ENCODE measurements at regions not wholly inside any gene's neighbourhood (a gene's known extent, or its start where the extent isn't known, plus 50 kb on each side); places are given as distances from the start of the nearest gene placed in this dataset.

DNA sequence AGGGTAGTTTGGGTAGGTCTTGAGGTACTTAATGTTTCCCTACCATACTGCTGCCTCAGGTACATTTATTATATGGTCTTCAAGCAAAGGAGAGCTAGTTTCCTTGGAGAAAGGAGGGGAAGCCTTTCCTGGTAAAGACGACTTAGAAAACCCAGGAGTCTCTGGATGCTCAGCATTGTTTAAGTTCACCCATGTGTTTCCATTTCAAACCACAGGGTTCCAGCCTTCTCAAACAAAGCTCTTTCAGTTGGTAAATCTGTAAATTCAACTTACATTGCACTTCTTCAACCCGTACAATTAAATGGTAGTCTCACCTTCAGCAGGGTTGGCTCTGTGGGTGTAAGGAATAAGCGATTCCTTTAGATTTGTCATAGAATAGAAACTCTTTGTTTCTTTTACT lies 111.9 kb upstream of the UNC5C start:
- Histone ChIP-seq H3K27me3 (ENCODE audit: control insufficient read depth in 2 of 2, insufficient read depth in 2 of 2, low read length in 2 of 2) (no peaks in the 10 kb centered on the region), H3K9ac (replicated peaks; ENCODE audit: extremely low read depth, insufficient read depth, low read length) (no peak overlapping the region), H3K4me2 (ENCODE audit: insufficient read depth, low read length) (no peak overlapping the region), H3K9me3 (replicated peaks; ENCODE audit: control insufficient read depth, insufficient read depth, low read length) (no peaks in the 10 kb centered on the region), H3K9me1 (replicated peaks; ENCODE audit: control insufficient read depth, extremely low read depth, insufficient read depth, low read length) (no peaks in the 10 kb centered on the region), H3K4me3 (replicated peaks in 1 of 3; ENCODE audit: insufficient read depth in 1 of 3, low read depth in 1 of 3, low read length in 3 of 3) (no peak overlapping the region), H2AFZ (ENCODE audit: low read depth, low read length) (no peak overlapping the region), H3K4me1 (ENCODE audit: control insufficient read depth, extremely low read depth, insufficient read depth, low read length) (no peaks in the 10 kb centered on the region), H3K36me3 (ENCODE audit: control insufficient read depth in 2 of 2, extremely low read depth in 1 of 2, insufficient read depth in 2 of 2, low read length in 2 of 2) (no peaks in the 10 kb centered on the region), H3K79me2 (ENCODE audit: control insufficient read depth, insufficient read depth, low read length) (no peaks in the 10 kb centered on the region), H3K27ac (ENCODE audit: insufficient read depth, low read depth, low read length) (no peak overlapping the region), H4K20me1 (replicated peaks; ENCODE audit: control insufficient read depth, extremely low read depth, insufficient read depth, low read length) (no peaks in the 10 kb centered on the region)
- intact Hi-C loops (cut with micrococcal nuclease) = no loop called here
- TF ChIP-seq, protein P1, sequence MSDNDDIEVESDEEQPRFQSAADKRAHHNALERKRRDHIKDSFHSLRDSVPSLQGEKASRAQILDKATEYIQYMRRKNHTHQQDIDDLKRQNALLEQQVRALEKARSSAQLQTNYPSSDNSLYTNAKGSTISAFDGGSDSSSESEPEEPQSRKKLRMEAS (IDR thresholded peaks at IDR 0.05; ENCODE audit: insufficient read depth, insufficient read length) = no peak
- TF ChIP-seq EZH2 (IDR thresholded peaks at IDR 0.05; ENCODE audit: borderline replicate concordance, low read depth, low read length, severe bottlenecking) (no peak), MYC (IDR thresholded peaks at IDR 0.05; ENCODE audit: low read depth, low read length) (no peak), GATA2 (IDR thresholded peaks at IDR 0.05; ENCODE audit: insufficient read depth, insufficient read length, low read depth, low read length) (no peak), POLR2AphosphoS5 (IDR thresholded peaks at IDR 0.05; ENCODE audit: insufficient read depth, low read depth, low read length) (no peak), JUN (IDR thresholded peaks at IDR 0.05; ENCODE audit: borderline replicate concordance, insufficient read depth, insufficient read length, low read depth) (no peak), POLR2A (IDR thresholded peaks at IDR 0.05; ENCODE audit: low read depth, low read length) (no peak), FOS (IDR thresholded peaks at IDR 0.05; ENCODE audit: borderline replicate concordance, insufficient read depth, low read length) (no peak)
- TF ChIP-seq, protein P2, sequence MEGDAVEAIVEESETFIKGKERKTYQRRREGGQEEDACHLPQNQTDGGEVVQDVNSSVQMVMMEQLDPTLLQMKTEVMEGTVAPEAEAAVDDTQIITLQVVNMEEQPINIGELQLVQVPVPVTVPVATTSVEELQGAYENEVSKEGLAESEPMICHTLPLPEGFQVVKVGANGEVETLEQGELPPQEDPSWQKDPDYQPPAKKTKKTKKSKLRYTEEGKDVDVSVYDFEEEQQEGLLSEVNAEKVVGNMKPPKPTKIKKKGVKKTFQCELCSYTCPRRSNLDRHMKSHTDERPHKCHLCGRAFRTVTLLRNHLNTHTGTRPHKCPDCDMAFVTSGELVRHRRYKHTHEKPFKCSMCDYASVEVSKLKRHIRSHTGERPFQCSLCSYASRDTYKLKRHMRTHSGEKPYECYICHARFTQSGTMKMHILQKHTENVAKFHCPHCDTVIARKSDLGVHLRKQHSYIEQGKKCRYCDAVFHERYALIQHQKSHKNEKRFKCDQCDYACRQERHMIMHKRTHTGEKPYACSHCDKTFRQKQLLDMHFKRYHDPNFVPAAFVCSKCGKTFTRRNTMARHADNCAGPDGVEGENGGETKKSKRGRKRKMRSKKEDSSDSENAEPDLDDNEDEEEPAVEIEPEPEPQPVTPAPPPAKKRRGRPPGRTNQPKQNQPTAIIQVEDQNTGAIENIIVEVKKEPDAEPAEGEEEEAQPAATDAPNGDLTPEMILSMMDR (IDR thresholded peaks at IDR 0.05; ENCODE audit: extremely low read depth in 1 of 2, insufficient read depth in 1 of 2, low read depth in 1 of 2, low read length in 2 of 2) = no peak
- POLR2A ChIA-PET = no interaction called here
- no peak for DNase-seq (ENCODE audit: low read depth, low spot score)
- CTCF ChIA-PET = no interaction called here
- no peak for FAIRE-seq
- no TSS peak for BruUV-seq (replicated peaks)
- dilution Hi-C loops (cut with MboI; ENCODE audit: extremely low pct_ligation_motif_present, low sequenced_read_pairs) = no loop called here

Data from endothelial cell of umbilical vein (primary cell).